HG03575 (cell line): ENCODE measurements at regions not wholly inside any gene's neighbourhood (a gene's known extent, or its start where the extent isn't known, plus 50 kb on each side); places are given as distances from the start of the nearest gene placed in this dataset.

Source experiments
- ATAC-seq: cut with Tn5 transposase; IDR thresholded peaks from one replicate; pipeline ENCODE4 v1.9.1; 2021; ENCODE audit not compliant: unreplicated experiment, insufficient number of reproducible peaks, low FRiP score; ENCODE audit errors: extremely low read depth

GRCh38 chr21:23009360-23009759, 2011.2 kb downstream of the NCAM2 start:
- ATAC-seq = no peak

- no peak for ATAC-seq
Measured at GRCh38 chr21:23014021-23014420, 2015.8 kb downstream of the NCAM2 start.

- no peak for ATAC-seq
Measured at GRCh38 chr21:23016617-23017016, 2018.4 kb downstream of the NCAM2 start.

GRCh38 chr21:23017989-23018388, 2019.8 kb downstream of the NCAM2 start:
- no peak for ATAC-seq

- no peak for ATAC-seq
Measured at GRCh38 chr21:23020969-23021368, 2022.8 kb downstream of the NCAM2 start.

GRCh38 chr21:23021481-23021880, 2023.3 kb downstream of the NCAM2 start:
- no peak for ATAC-seq

GRCh38 chr21:23026878-23027277, 2028.7 kb downstream of the NCAM2 start:
- no peak for ATAC-seq

GRCh38 chr21:23039846-23040245, 2041.6 kb downstream of the NCAM2 start:
- ATAC-seq = no peak

GRCh38 chr21:23045955-23046354, 2047.7 kb downstream of the NCAM2 start:
- no peak for ATAC-seq

GRCh38 chr21:23067672-23068071, 2069.5 kb downstream of the NCAM2 start:
- ATAC-seq = no peak

- no peak for ATAC-seq
Measured at GRCh38 chr21:23083242-23083641, 2085.0 kb downstream of the NCAM2 start.

- no peak for ATAC-seq
Measured at GRCh38 chr21:23093259-23093658, 2095.1 kb downstream of the NCAM2 start.

- ATAC-seq = no peak
Measured at GRCh38 chr21:23099185-23099584, 2101.0 kb downstream of the NCAM2 start.

GRCh38 chr21:23101111-23101510, 2102.9 kb downstream of the NCAM2 start:
- ATAC-seq = no peak

- ATAC-seq = no peak
Measured at GRCh38 chr21:23108533-23108932, 2110.3 kb downstream of the NCAM2 start.

- ATAC-seq = no peak
Measured at GRCh38 chr21:23111070-23111600, 2112.9 kb downstream of the NCAM2 start.

- no peak for ATAC-seq
Measured at GRCh38 chr21:23119491-23119890, 2121.3 kb downstream of the NCAM2 start.

- no peak for ATAC-seq
Measured at GRCh38 chr21:23127973-23128372, 2129.8 kb downstream of the NCAM2 start.

GRCh38 chr21:23130308-23130707, 2132.1 kb downstream of the NCAM2 start:
- ATAC-seq = no peak

GRCh38 chr21:23131177-23131576, 2133.0 kb downstream of the NCAM2 start:
- no peak for ATAC-seq

GRCh38 chr21:23138797-23139196, 2140.6 kb downstream of the NCAM2 start:
- no peak for ATAC-seq
